ENCODE measurements at regions not wholly inside any gene's neighbourhood (a gene's known extent, or its start where the extent isn't known, plus 50 kb on each side); places are given as distances from the start of the nearest gene placed in this dataset.
"Not testable (repeated sequence)": the region's sequence is repeated elsewhere in the genome, so short reads cannot be mapped to it uniquely, and the experiment has no call there.

DNA sequence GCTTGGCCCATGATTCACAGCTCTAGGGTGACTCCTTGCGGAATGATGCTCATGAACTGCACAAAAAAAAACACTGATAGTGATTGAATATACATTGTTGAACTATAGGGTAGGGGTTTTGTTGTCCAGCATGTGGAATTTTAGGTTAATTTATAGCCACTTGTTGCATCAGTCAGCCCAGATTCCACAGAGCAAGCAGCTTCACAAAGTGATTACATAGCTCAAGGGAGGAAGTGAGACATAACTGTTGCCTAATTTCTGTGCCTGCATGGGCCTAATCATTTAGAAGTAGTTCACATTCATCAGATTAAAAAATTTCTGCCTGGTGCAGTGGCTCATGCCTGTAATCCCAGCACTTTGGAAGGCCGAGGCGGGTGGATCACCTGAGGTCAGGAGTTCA lies 142.2 kb upstream of the ZNF722 start:
- not testable (repeated sequence) for DNase-seq (ENCODE audit: low read depth in 2 of 2)

DNA sequence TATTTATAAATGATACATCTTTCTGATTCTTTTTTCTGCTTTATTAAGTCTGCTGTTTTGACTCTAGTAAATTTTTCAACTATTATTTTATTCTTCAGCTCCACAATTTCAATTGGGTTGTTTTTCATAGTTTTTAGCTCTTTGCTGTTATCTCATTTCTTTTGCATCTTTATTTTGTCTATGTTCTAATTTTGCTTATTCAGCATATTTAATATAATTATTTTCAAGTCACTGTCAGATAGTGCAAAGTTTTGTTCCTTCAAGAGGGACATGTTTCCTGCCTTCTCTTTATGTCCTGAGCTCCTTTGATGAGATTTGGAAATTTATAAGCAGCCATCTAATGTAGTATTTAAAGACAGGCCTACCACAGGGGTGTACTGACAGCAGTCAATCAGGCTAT lies 131.5 kb upstream of the ZNF722 start:
- no peak for DNase-seq (ENCODE audit: low read depth in 2 of 2)

DNA sequence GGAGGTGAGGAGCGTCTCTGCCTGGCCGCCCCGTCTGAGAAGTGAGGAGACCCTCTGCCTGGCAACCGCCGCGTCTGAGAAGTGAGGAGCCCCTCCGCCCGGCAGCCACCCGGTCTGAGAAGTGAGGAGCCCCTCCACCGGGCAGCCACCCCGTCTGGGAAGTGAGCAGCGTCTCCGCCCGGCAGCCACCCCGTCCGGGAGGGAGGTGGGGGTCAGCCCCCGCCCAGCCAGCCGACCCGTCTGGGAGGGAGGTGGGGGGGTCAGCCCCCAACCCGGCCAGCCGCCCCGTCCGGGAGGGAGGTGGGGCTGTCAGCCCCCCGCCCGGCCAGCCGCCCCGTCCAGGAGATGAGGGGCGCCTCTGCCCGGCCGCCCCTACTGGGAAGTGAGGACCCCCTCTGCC lies 124.4 kb upstream of the ZNF722 start:
- DNase-seq (ENCODE audit: low read depth in 2 of 2), result not testable (repeated sequence)

DNA sequence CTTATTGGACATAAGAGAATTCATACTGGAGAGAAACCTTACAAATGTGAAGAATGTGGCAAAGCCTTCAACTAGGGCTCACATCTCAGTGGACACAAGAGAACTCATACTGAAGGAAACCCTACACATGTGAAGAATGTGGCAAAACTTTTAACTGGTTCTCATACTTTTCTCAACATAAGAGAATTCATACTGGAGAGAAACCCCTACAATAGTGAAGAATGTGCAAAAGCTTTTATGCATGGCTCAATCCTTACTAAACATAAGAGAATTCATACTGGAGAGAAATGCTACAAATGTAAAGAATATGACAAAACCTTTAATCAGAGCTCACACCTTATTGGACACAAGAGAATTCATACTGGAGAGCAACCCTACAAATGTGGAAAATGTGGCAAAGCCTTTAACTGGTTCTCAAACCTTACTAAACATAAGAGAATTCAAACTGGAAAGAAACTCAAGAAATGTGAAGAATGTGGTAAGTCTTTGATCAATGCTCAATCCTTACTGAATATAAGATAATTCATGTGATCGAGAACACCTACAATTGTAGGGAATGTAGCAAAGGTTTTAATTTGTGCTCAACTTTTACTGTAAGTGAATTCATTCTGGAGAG lies 121.8 kb upstream of the ZNF722 start:
- no peak for DNase-seq (ENCODE audit: low read depth in 2 of 2)

DNA sequence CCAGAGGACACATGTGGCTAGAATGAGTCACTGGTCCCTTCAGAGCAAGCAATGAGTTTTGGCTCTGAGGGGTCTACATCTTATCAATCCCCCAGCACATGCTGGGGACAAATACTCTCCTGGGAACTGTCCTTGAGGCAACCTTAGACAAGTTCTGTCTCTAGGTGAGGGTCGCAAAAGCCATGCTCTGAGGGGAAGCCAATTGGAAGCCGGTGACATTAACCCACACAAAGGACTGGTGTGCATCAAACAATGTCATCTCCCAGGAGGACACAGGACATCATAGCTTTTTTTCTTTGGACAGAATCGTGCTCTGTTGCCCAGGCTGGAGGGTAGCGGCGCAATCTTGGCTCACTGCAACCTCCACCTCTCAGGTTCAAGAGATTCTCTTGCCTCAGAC lies 111.6 kb upstream of the ZNF722 start:
- DNase-seq (ENCODE audit: low read depth in 2 of 2), result no peak

DNA sequence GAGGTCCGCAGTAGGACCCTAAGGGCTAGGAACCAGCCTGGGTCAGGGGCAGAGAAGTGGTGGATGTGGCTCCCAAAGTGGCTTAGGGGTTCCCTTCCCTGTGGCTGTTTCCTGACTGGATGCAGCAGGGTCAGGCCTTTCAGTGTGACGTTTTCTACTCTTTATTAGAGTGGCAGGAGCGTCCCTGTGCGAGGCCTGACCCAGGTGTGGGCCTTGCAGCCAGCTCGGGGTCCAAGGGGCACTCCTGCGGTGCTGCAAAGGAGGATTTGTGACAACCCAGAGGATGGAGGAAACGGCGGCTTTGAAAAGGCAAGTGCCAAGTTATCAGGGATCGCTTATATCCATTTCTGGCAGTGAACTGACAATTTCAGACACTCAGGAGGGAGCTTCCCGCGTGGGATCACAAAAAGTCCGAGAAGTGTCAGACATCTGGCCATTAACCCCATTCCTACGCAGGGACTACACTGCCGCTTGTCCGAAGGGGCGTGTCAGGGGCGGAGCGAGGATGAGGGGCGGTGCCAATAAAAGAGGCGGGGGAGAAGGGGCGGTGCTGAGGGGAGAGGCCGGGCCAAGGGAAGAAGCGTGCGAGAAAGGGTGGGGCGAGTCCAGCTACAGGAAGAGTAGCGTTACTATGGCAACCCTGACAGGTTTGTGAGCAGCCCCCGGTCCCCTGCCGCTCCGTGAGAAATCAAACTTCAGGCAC lies 98.8 kb upstream of the ZNF722 start:
- peak; percentile 67 to 72 for DNase-seq (ENCODE audit: low read depth in 2 of 2)

DNA sequence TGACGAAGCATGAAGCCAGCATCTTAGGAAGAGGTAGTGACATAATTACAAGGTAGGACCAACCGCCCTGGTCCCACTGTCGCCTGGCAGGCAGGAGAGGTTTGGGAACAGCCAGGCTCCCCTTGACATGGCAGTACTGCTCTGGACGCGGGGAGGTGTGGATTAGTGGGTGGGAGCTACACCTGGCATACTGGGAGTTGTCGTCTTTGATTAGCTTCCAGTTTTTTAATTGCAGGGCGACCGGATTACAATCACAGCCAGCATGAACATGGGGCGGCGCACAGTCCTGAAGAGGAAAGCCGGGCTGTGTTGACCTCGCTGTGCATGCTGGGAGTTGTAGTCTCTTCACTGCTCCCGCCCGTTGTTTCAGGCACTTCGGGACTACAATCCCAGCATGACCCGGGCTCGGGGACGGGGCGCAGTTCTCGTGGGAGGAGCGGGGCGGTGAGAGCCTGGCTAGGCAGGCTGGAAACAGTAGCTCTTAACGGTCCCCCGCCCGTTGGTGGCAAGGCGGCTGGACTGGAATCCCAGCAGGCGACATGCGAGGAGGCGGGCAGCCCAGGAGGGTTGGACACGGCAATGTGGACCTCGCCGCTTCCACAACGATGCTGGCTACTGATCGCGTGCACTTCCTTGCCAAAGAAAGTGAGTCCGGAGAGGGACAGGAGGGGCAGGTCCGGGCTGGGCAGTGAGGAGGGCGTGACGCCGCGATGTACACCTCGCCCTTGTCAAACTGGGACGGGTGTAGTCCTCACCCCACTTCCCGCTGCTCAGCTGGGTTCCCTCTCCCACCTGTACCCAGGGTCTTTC lies 98.0 kb upstream of the ZNF722 start:
- DNase-seq (ENCODE audit: low read depth in 2 of 2), result peak; percentile 74 to 75

DNA sequence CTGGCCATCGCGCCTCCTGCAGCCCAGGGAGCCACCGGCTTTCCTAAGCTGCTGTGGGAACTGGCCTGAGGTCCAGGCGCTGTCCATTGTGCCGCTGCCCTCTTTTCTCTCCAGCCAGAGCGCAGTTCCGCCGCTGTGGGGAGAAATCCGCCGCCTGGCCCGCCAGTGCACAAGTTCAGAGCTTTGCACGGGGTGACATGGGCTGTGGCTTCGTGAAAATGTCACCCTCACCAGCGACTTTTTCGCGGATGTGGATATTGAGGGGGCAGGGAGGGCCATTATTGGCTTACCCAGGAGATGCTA lies 97.5 kb upstream of the ZNF722 start:
- DNase-seq (ENCODE audit: low read depth in 2 of 2), result not testable (repeated sequence)

DNA sequence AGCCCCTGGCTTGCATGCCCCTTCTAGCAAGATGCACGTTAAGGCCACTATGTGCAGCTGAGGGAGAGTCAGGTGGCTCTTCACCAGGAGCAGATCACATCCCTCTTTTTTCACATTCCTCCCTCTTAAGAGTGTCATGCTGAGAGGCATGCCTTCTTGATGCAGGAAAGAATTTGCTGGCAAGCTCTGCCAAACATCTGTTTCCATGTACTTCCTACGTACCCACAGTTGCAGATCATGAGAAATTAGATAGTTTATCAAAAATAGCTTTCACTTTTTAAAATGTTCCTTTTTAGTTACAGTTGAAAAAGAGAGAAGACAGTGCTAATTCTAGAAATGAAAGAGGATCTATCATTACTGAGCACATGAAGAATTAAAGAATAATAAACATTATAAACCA lies 79.7 kb upstream of the ZNF722 start:
- no peak for DNase-seq (ENCODE audit: low read depth in 2 of 2)

DNA sequence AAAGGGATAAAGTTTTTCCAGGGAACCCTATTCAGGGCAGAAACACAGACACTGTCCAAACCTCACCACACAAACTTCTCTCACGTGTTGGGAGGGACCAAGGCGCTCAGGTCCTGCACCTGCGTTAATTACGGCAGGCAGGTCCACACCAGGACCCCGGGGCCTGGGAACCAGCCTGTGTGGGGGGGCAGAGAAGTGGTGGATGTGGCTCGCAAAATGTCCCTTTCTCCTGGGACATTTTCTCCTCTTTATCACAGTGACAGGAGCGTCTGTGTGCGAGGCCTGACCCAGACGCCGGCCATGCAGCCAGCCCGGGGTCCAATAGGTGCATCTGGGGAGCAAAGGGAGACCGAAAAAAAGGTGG lies 73.4 kb upstream of the ZNF722 start:
- no peak for DNase-seq (ENCODE audit: low read depth in 2 of 2)

DNA sequence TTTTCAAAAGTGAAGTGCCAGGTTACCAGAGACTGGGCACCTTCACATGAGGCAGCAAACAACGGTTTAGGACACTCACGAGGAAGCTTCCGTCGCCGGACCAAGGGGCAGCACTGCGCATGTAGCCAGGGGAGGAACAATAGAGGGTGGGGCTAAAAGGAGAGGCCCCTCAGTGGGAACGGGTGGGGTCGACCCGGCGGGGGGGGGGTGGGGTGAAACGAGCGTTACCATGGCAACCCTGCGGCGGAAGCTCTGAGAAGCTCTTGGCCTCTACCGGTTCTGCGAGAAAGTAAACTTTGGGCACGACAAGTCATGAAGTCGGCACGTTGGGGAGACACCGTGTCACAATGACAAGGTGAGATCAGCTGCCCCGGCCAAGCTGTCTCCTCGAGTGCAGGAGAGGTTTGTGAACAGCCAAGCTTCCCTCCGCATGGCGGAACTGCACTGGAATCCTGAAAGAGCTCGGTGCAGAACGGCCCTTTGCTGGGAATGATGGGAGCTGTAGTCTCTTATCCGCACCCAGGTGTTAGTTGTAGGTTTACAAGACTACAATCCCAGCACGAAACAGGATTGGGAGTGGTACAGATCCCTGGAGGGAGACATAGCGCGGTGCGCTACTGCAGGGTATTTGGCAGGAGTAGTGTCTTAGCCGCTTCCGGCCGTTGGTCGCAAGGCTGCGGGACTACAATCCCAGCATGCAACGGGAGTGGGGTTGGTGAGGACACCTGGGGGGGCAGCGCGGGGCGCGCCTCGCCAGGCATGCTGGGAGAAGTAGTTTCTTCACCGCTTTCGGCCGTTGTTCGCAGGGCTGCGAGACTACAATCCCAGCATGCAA lies 72.8 kb upstream of the ZNF722 start:
- peak; percentile 78 to 83 for DNase-seq (ENCODE audit: low read depth in 2 of 2)

DNA sequence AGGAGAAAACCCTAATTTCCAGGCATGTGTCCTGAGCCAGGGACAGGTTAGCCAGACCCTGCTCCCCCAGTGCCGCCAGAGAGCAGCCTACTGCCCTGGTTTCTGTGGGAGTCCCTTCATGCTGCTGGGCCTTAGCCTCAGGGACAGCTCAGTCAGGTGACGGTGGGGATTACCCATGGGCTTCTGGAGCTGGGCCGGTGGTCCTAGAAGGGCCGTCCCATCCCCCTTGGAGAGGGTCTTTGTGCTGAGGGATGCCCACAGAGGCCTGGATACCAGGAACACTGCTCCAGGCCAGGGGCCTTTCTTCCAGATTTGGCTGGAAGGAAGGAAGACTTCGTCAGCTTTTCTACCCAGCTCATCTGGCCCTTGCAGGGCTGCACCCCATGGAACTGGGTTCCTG lies 71.4 kb upstream of the ZNF722 start:
- no peak for DNase-seq (ENCODE audit: low read depth in 2 of 2)

DNA sequence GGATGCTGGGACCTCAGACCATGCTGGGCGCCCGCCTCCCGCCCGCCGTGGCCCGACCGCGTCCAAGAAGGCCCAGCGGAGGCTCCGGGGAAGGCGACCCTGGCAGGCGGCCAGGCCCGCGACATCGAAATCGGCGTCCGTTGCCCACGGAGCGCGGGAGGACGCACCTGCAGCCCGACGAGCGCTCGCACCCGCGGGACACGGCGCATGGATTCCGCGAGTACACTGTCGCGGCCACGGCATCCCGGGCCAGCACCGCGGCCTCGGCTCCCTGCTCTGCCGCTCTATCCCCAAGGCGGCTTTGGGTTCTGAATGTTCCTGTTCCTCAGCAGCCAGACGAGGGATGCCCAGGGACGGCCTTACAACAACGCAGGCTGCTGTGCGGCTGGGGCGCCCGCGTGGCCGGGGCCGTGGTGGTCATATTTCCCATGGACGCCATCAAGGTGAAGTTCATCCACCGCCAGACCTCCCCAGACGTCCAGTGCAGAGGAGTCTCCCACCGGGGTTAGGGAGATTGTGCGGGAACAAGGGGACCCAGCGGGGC lies 67.5 kb upstream of the ZNF722 start:
- DNase-seq (ENCODE audit: low read depth in 2 of 2), result no peak

DNA sequence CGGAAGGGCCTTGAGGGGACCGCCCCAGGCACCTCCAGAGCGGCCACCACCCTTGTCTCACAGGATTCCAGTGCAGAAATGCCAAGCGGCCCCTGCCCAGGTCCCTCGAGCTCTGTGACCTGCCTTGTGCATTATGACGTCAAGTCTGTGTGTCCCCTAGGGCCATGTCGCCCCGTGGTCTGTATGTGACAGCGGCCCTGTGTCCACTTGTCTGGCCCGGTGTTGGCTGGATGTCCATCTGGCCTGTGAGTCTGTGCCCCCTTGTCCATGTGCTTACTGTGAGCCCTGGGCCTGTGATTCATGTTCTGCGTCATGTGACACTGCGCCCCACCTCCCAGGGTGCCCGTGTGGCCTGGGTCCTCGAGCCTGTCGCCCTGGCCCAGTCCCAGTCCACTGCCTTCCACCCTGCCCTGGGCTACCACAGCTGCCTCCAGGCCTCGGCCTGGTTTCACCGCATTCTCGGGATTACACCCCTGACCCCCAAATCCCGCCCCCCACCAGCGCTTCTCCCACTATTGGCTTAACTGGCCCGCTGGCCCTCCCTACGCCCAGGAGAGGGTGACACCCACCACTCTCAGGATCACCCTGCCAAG lies 66.6 kb upstream of the ZNF722 start:
- DNase-seq (ENCODE audit: low read depth in 2 of 2), result no peak
